Fibroblast of lung (primary cell): ENCODE measurements at regions not wholly inside any gene's neighbourhood (a gene's known extent, or its start where the extent isn't known, plus 50 kb on each side); places are given as distances from the start of the nearest gene placed in this dataset.

Source experiments
- DNase-seq, 2 donors: peaks; one replicate each; pipeline versions ENCODE4 v3.0.0 to v3.0.0-alpha.2; 2010; ENCODE audit warnings: low read depth in 2 of 2
- H2AFZ ChIP-seq: 2 replicates; pipeline ENCODE4 v1.5.1; 2012; ENCODE audit warnings: low read length, control low read depth, inconsistent platforms
- H3K27ac ChIP-seq: 2 replicates; pipeline ENCODE4 v1.5.1; 2011; ENCODE audit warnings: low read length, control low read depth; ENCODE audit not compliant: insufficient read depth
- H3K27me3 ChIP-seq: 2 replicates; pipeline ENCODE4 v1.5.1; 2011; ENCODE audit warnings: mild to moderate bottlenecking, low read length; ENCODE audit not compliant: control insufficient read depth, insufficient read depth
- H3K36me3 ChIP-seq: 2 replicates; pipeline ENCODE4 v1.5.1; 2011; ENCODE audit warnings: low read length; ENCODE audit not compliant: control insufficient read depth, insufficient read depth
- H3K4me1 ChIP-seq: 2 replicates; pipeline ENCODE4 v1.5.1; 2011; ENCODE audit warnings: low read length; ENCODE audit not compliant: control insufficient read depth, insufficient read depth; ENCODE audit errors: extremely low read depth
- H3K4me2 ChIP-seq: 2 replicates; pipeline ENCODE4 v1.5.1; 2011; ENCODE audit warnings: low read length, control low read depth; ENCODE audit not compliant: insufficient read depth; ENCODE audit errors: extremely low read depth
- H3K4me3 ChIP-seq, 4 experiments: fragments of 200-600 bp in 1 of 4; sonication (generic) in 1 of 4; replicated peaks in 1 of 4; 2 replicates each; pipeline ENCODE4 v1.5.1; 2011 to 2016; ENCODE audit warnings: low read length in 4 of 4, low read depth in 3 of 4, mild to moderate bottlenecking in 3 of 4, control low read depth in 2 of 4, inconsistent platforms in 1 of 4, mixed read lengths in 1 of 4; ENCODE audit not compliant: insufficient read depth in 1 of 4; ENCODE audit errors: control extremely low read depth in 1 of 4
- H3K79me2 ChIP-seq: 2 replicates; pipeline ENCODE4 v1.5.1; 2012; ENCODE audit warnings: mild to moderate bottlenecking, low read length, inconsistent platforms; ENCODE audit not compliant: control insufficient read depth, insufficient read depth
- H3K9ac ChIP-seq: 2 replicates; pipeline ENCODE4 v1.5.1; 2011; ENCODE audit warnings: mild to moderate bottlenecking, low read length, control low read depth; ENCODE audit not compliant: insufficient read depth
- H3K9me3 ChIP-seq: 2 replicates; pipeline ENCODE4 v1.5.1; 2012; ENCODE audit warnings: low read depth, low read length; ENCODE audit not compliant: control insufficient read depth, insufficient read depth
- H4K20me1 ChIP-seq: 2 replicates; pipeline ENCODE4 v1.5.1; 2011; ENCODE audit warnings: low read length; ENCODE audit not compliant: control insufficient read depth, insufficient read depth; ENCODE audit errors: extremely low read depth
- CTCF ChIP-seq, 2 donors: IDR thresholded peaks in 1 of 2; conservative IDR thresholded peaks in 1 of 2; 1 replicate in 1 of 2; 2 replicates in 1 of 2; pipeline ENCODE4 v1.5.1; 2011 to 2012; ENCODE audit warnings: low read length in 2 of 2, control low read depth in 1 of 2, inconsistent platforms in 1 of 2, low read depth in 1 of 2, mild to moderate bottlenecking in 1 of 2
- EZH2 ChIP-seq: IDR thresholded peaks from 2 replicates; pipeline ENCODE4 v1.5.1; 2012; ENCODE audit warnings: low read length, control low read depth, mild to moderate bottlenecking; ENCODE audit errors: missing control alignments

GRCh38 chr4:152164561-152164960 is 371.3 kb downstream of the FBXW7 start:
- no peak overlapping the region for H3K4me3 ChIP-seq
- no peaks in the 10 kb centered on the region for H3K79me2 ChIP-seq
- H3K27me3 ChIP-seq, result no peaks in the 10 kb centered on the region
- H3K9me3 ChIP-seq, result no peaks in the 10 kb centered on the region
- H2AFZ ChIP-seq, result no peak overlapping the region
- no peak for DNase-seq
- no peak overlapping the region for H3K27ac ChIP-seq
- no peaks in the 10 kb centered on the region for H4K20me1 ChIP-seq
- no peak overlapping the region for H3K9ac ChIP-seq
- no peaks in the 10 kb centered on the region for H3K36me3 ChIP-seq
- TF ChIP-seq CTCF (conservative IDR thresholded peaks at IDR 0.05 in 1 of 2, IDR thresholded peaks at IDR 0.05 in 1 of 2; ENCODE audit: low read depth in 1 of 2, low read length in 2 of 2), result no peak
- no peak for TF ChIP-seq EZH2
- no peak overlapping the region for H3K4me2 ChIP-seq
- no peaks in the 10 kb centered on the region for H3K4me1 ChIP-seq

- Histone ChIP-seq H3K27me3 (peaks cover 3% of the 10 kb centered on the region), H3K4me3 (no peak overlapping the region), H3K27ac (no peak overlapping the region), H3K4me1 (no peaks in the 10 kb centered on the region), H3K36me3 (no peaks in the 10 kb centered on the region), H2AFZ (no peak overlapping the region), H3K79me2 (no peaks in the 10 kb centered on the region), H3K4me2 (no peak overlapping the region), H4K20me1 (no peaks in the 10 kb centered on the region), H3K9ac (no peak overlapping the region), H3K9me3 (no peaks in the 10 kb centered on the region)
- peak in 1 of 2 donors; percentile 33 for DNase-seq
- no peak for TF ChIP-seq EZH2
- no peak for TF ChIP-seq CTCF (conservative IDR thresholded peaks at IDR 0.05 in 1 of 2, IDR thresholded peaks at IDR 0.05 in 1 of 2; ENCODE audit: low read depth in 1 of 2, low read length in 2 of 2)
These were observed 373.6 kb downstream of the FBXW7 start for GRCh38 chr4:152162331-152162697.

- no peaks in the 10 kb centered on the region for H3K9me3 ChIP-seq
- DNase-seq, result peak in 1 of 2 donors; percentile 42
- TF ChIP-seq EZH2 (no peak), CTCF (conservative IDR thresholded peaks at IDR 0.05 in 1 of 2, IDR thresholded peaks at IDR 0.05 in 1 of 2; ENCODE audit: low read depth in 1 of 2, low read length in 2 of 2) (no peak)
- H3K4me3 ChIP-seq, result no peak overlapping the region
- no peaks in the 10 kb centered on the region for H4K20me1 ChIP-seq
- no peak overlapping the region for H3K4me2 ChIP-seq
- H3K4me1 ChIP-seq, result no peaks in the 10 kb centered on the region
- H3K27me3 ChIP-seq, result peaks cover 3% of the 10 kb centered on the region
- H2AFZ ChIP-seq, result no peak overlapping the region
- H3K79me2 ChIP-seq, result no peaks in the 10 kb centered on the region
- no peak overlapping the region for H3K27ac ChIP-seq
- H3K9ac ChIP-seq, result no peak overlapping the region
- no peaks in the 10 kb centered on the region for H3K36me3 ChIP-seq
These were observed 374.1 kb downstream of the FBXW7 start for GRCh38 chr4:152161676-152162330.
